ENCODE measurements at regions not wholly inside any gene's neighbourhood (a gene's known extent, or its start where the extent isn't known, plus 50 kb on each side); places are given as distances from the start of the nearest gene placed in this dataset.

DNA sequence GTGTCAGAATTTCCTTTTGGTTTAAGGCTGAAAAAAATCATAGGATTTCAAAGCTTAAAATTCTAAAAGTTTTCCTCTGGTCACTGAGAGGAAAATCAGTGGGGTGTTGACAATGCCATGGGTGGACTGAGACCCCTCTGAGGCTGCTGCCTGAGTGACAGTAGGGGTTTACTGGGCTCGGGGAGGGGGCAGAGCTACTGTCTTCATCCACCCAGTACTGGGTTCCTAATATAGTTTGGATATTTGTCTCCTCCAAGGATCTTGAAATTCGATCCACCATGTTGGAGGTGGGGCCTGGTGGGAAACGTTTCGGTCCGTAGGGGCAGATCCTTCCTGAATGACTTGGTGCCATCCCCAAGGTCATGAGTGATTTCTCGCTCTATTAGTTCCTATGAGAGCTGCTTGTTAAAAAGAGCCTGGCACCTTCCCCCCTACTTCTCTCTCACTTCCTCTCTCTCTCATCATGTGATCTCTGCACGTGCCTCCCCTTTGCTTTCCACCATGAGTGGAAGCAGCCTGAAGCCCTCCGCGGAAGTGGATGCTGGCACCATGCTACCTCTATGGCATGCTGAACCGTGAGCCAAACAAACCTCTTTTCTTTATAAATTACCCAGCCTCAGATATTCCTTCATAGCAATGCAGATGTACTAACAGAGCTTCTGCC lies 72.3 kb downstream of the MAP10 start:
- TF ChIP-seq CTCF (IDR thresholded peaks at IDR 0.05; ENCODE audit: control insufficient read depth, insufficient read depth, low read depth, low read length, missing control alignments): no peak
- H3K4me3 ChIP-seq (ENCODE audit: control insufficient read depth, low read depth, low read length): no peak overlapping the region
- no peak for DNase-seq (ENCODE audit: low read depth)

DNA sequence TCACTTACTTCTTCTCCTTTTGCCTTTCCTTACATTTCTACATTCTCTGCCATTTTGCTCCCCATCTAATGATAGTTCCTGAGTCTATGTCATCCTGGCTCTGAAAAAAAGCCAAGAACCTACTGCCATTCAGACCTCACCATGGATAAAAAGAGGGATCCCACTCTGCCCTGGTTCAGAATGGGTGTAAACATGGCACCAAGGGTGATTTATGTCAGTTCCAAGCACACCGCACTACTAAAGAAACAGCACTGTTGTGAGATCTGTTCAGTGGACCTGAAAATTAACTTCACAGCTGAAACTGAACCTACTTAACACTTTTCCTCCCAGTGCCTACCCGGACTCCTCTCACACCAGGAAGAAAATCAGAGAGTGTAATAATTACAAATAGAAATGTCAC lies 72.3 kb upstream of the NTPCR start:
- no peak overlapping the region for H3K4me3 ChIP-seq (ENCODE audit: control insufficient read depth, low read depth, low read length)
- TF ChIP-seq CTCF (IDR thresholded peaks at IDR 0.05; ENCODE audit: control insufficient read depth, insufficient read depth, low read depth, low read length, missing control alignments): no peak
- no peak for DNase-seq (ENCODE audit: low read depth)

GRCh38 chr1:232880354-232880753 lies 70.1 kb upstream of the NTPCR start:
- no peak for DNase-seq (ENCODE audit: low read depth)
- no peak overlapping the region for H3K4me3 ChIP-seq (ENCODE audit: control insufficient read depth, low read depth, low read length)
- peak; percentile 51 for TF ChIP-seq CTCF (IDR thresholded peaks at IDR 0.05; ENCODE audit: control insufficient read depth, insufficient read depth, low read depth, low read length, missing control alignments)

DNA sequence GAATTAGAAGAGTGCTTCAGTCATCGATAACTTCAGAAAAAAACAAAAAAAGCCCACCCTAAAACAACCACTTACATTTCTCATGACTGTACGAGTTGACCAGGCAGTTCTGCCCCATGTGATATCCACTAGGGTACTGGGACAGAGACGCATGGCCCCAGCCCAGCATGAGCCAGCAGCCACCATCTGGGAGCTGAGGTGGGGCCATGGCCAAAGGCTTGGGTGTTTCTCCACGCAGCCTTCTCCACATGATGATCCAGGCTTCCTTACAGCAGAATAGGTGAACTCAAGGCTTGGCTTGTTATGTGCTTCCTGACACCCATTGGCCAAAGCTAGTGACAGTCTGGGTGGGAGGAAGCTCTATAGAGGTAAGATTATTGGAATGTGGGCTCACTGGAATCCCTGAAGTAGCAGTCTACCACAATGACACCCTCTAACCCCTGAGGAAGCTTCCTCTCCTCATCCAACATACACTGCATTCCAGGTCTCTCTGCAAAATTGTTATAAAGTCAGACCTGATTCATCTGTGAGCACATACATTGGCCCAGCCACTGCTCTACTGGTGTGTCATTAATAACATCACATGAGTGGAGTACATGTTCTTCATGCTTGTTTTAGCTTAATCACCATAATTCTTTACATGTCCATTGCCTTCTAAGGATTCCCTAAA lies 66.3 kb upstream of the NTPCR start:
- H3K4me3 ChIP-seq (ENCODE audit: control insufficient read depth, low read depth, low read length): no peak overlapping the region
- no peak for TF ChIP-seq CTCF (IDR thresholded peaks at IDR 0.05; ENCODE audit: control insufficient read depth, insufficient read depth, low read depth, low read length, missing control alignments)
- no peak for DNase-seq (ENCODE audit: low read depth)

DNA sequence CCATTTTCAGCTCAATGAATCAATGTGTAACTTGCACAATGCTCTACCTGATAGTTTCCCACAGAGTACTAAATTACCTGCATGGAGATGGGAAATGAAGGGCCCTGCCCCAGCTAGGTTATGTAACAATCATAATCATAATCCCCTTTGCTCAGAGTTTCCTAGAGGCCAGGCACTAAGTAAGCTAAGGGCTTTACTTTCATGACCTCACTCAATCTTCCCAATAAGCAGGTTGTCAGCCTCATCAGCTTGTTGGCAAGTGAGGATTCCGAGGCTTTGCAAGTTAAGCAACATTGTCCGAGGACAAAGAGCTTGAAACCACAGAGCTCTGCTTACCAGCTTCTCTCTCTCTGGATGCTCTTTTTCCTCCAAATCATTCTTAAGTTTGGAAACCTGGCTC lies 64.1 kb upstream of the NTPCR start:
- TF ChIP-seq CTCF (IDR thresholded peaks at IDR 0.05; ENCODE audit: control insufficient read depth, insufficient read depth, low read depth, low read length, missing control alignments): no peak
- DNase-seq (ENCODE audit: low read depth): no peak
- no peak overlapping the region for H3K4me3 ChIP-seq (ENCODE audit: control insufficient read depth, low read depth, low read length)

- DNase-seq (ENCODE audit: low read depth): no peak
- no peak overlapping the region for H3K4me3 ChIP-seq (ENCODE audit: control insufficient read depth, low read depth, low read length)
These were observed 60.0 kb upstream of the NTPCR start for GRCh38 chr1:232890340-232890943.

More at GRCh38 chr1:232890340-232890943, 60.0 kb upstream of the NTPCR start:
- no peak for TF ChIP-seq CTCF (IDR thresholded peaks at IDR 0.05; ENCODE audit: control insufficient read depth, insufficient read depth, low read depth, low read length, missing control alignments)
